ENCODE measurements at regions not wholly inside any gene's neighbourhood (a gene's known extent, or its start where the extent isn't known, plus 50 kb on each side); places are given as distances from the start of the nearest gene placed in this dataset.
A peak's percentile ranks its signal among the peaks of the same experiment; 100 is the strongest.

GRCh38 chr14:85178864-85179263, 351.1 kb upstream of the FLRT2 start:
- Histone ChIP-seq H3K9me3 (ENCODE audit: control insufficient read depth in 4 of 4, insufficient read depth in 3 of 4, low read length in 3 of 4) (peaks cover 0 to 9% (median 4%) of the 10 kb centered on the region in 4 donors), H3K4me3 (no peak overlapping the region), H3K9ac (ENCODE audit: insufficient read depth in 1 of 2, low read length in 2 of 2) (no peak overlapping the region), H3K27ac (ENCODE audit: low read depth in 1 of 2, low read length in 1 of 2) (no peak overlapping the region), H3K27me3 (ENCODE audit: control insufficient read depth in 3 of 3, insufficient read depth in 3 of 3, low read length in 2 of 3) (no peaks in the 10 kb centered on the region), H3K4me1 (ENCODE audit: control insufficient read depth in 5 of 5, insufficient read depth in 5 of 5, low read length in 5 of 5) (peaks cover 0 to 12% (median 0%) of the 10 kb centered on the region in 5 donors), H3K36me3 (ENCODE audit: control insufficient read depth in 4 of 4, insufficient read depth in 4 of 4, low read length in 4 of 4) (no peaks in the 10 kb centered on the region)
- ATAC-seq (ENCODE audit: insufficient read depth, low FRiP score) (no peak), DNase-seq (no peak)
- 81 to 92% methylated on average over 2 of the region's 2 CpGs for WGBS, 2 donors
- TF ChIP-seq CTCF (IDR thresholded peaks at IDR 0.05; ENCODE audit: control extremely low read depth, extremely low read depth): no peak

DNA sequence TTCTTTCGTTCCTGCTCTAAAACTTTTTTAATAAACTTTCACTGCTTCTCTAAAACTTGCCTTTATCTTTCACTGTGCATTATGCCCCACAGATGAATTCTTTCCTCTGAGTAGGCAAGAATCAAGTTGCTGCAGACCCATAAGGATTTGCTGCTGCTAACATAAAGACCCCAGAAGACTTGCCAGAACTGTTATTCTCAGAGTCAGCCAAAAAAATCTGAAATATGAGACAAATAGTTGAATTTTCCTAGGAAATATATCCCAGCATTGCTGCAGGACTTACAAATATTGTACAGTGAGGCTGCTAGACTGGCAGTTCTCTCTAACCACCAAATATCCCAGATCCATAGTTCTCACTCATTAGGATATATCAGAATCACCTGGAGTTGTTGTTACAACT, 349.1 kb upstream of the FLRT2 start:
- DNase-seq: peak in 1 of 3 donors; percentile 68
- Histone ChIP-seq H3K27me3 (ENCODE audit: control insufficient read depth in 3 of 3, insufficient read depth in 3 of 3, low read length in 2 of 3) (no peaks in the 10 kb centered on the region), H3K4me3 (no peak overlapping the region), H3K9ac (ENCODE audit: insufficient read depth in 1 of 2, low read length in 2 of 2) (no peak overlapping the region), H3K9me3 (ENCODE audit: control insufficient read depth in 4 of 4, insufficient read depth in 3 of 4, low read length in 3 of 4) (peaks cover 0 to 9% (median 4%) of the 10 kb centered on the region in 4 donors), H3K4me1 (ENCODE audit: control insufficient read depth in 5 of 5, insufficient read depth in 5 of 5, low read length in 5 of 5) (peaks cover 0 to 12% (median 0%) of the 10 kb centered on the region in 5 donors), H3K27ac (ENCODE audit: low read depth in 1 of 2, low read length in 1 of 2) (no peak overlapping the region), H3K36me3 (ENCODE audit: control insufficient read depth in 4 of 4, insufficient read depth in 4 of 4, low read length in 4 of 4) (no peaks in the 10 kb centered on the region)
- 73 to 76% methylated on average over 1 of the region's 1 CpG for WGBS, 2 donors
- no peak for TF ChIP-seq CTCF (IDR thresholded peaks at IDR 0.05; ENCODE audit: control extremely low read depth, extremely low read depth)
- no peak for ATAC-seq (ENCODE audit: insufficient read depth, low FRiP score)

DNA sequence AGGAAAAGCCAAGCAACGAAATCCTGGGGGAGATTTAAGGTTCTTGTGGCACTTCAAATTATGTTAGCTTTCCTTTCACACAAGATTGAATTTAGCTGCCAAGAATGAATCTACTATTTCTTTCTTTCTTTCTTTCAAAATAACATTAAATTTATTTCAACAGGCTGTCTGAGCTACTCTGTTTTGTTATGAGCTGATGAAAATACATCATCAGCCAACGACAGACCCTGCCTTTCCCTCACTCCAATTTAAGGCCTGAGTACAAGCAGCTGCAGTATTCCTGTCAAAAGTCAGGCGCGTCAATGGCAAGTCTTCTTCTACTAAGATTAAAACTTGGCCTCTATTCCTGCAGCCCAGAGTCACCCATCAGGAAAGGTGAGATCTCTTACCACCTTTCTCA, 347.7 kb upstream of the FLRT2 start:
- no peaks in the 10 kb centered on the region for H3K27me3 ChIP-seq (ENCODE audit: control insufficient read depth in 3 of 3, insufficient read depth in 3 of 3, low read length in 2 of 3)
- no peak overlapping the region for H3K9ac ChIP-seq (ENCODE audit: insufficient read depth in 1 of 2, low read length in 2 of 2)
- no peak overlapping the region for H3K27ac ChIP-seq (ENCODE audit: low read depth in 1 of 2, low read length in 1 of 2)
- no peak for TF ChIP-seq CTCF (IDR thresholded peaks at IDR 0.05; ENCODE audit: control extremely low read depth, extremely low read depth)
- DNase-seq (peak in 2 of 3 donors; percentile 47 to 73), ATAC-seq (ENCODE audit: insufficient read depth, low FRiP score) (no peak)
- no peaks in the 10 kb centered on the region for H3K36me3 ChIP-seq (ENCODE audit: control insufficient read depth in 4 of 4, insufficient read depth in 4 of 4, low read length in 4 of 4)
- H3K9me3 ChIP-seq (ENCODE audit: control insufficient read depth in 4 of 4, insufficient read depth in 3 of 4, low read length in 3 of 4): peaks cover 0 to 9% (median 4%) of the 10 kb centered on the region in 4 donors
- peaks cover 0 to 12% (median 0%) of the 10 kb centered on the region in 5 donors for H3K4me1 ChIP-seq (ENCODE audit: control insufficient read depth in 5 of 5, insufficient read depth in 5 of 5, low read length in 5 of 5)
- 74 to 75% methylated on average over 4 of the region's 4 CpGs for WGBS, 2 donors
- H3K4me3 ChIP-seq: no peak overlapping the region

- no peak for DNase-seq
- WGBS, 2 donors: 85 to 87% methylated on average over 8 of the region's 8 CpGs
Observed at GRCh38 chr14:85186082-85186481, 343.9 kb upstream of the FLRT2 start.

More at GRCh38 chr14:85186082-85186481, 343.9 kb upstream of the FLRT2 start:
- Histone ChIP-seq H3K4me3 (no peak overlapping the region), H3K27ac (ENCODE audit: low read depth in 1 of 2, low read length in 1 of 2) (no peak overlapping the region), H3K9me3 (ENCODE audit: control insufficient read depth in 4 of 4, insufficient read depth in 3 of 4, low read length in 3 of 4) (no peaks in the 10 kb centered on the region), H3K4me1 (ENCODE audit: control insufficient read depth in 5 of 5, insufficient read depth in 5 of 5, low read length in 5 of 5) (peaks cover 0 to 9% (median 0%) of the 10 kb centered on the region in 5 donors), H3K9ac (ENCODE audit: insufficient read depth in 1 of 2, low read length in 2 of 2) (no peak overlapping the region), H3K36me3 (ENCODE audit: control insufficient read depth in 4 of 4, insufficient read depth in 4 of 4, low read length in 4 of 4) (no peaks in the 10 kb centered on the region), H3K27me3 (ENCODE audit: control insufficient read depth in 3 of 3, insufficient read depth in 3 of 3, low read length in 2 of 3) (no peaks in the 10 kb centered on the region)
- no peak for TF ChIP-seq CTCF (IDR thresholded peaks at IDR 0.05; ENCODE audit: control extremely low read depth, extremely low read depth)
- no peak for ATAC-seq (ENCODE audit: insufficient read depth, low FRiP score)
